ENCODE measurements at regions not wholly inside any gene's neighbourhood (a gene's known extent, or its start where the extent isn't known, plus 50 kb on each side); places are given as distances from the start of the nearest gene placed in this dataset.

DNA sequence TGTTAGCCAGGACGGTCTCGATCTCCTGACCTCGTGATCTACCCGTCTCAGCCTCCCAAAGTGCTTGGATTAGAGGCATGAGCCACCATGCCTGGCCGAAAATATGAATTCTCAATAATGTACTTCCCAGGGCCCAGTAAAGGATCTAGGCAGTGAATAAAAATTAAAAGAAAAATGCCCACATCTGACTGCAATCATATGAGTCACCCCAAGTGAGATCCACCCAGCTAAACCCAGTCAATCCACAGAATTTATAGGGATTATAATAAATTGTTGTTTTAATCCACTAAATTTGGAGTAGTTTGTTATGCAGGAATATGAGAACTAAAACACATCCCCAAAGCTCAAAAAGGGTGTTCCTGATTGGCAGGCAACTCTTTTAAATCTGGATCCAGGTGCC, 93.5 kb upstream of the STK39 start:
- TF ChIP-seq, protein P1, sequence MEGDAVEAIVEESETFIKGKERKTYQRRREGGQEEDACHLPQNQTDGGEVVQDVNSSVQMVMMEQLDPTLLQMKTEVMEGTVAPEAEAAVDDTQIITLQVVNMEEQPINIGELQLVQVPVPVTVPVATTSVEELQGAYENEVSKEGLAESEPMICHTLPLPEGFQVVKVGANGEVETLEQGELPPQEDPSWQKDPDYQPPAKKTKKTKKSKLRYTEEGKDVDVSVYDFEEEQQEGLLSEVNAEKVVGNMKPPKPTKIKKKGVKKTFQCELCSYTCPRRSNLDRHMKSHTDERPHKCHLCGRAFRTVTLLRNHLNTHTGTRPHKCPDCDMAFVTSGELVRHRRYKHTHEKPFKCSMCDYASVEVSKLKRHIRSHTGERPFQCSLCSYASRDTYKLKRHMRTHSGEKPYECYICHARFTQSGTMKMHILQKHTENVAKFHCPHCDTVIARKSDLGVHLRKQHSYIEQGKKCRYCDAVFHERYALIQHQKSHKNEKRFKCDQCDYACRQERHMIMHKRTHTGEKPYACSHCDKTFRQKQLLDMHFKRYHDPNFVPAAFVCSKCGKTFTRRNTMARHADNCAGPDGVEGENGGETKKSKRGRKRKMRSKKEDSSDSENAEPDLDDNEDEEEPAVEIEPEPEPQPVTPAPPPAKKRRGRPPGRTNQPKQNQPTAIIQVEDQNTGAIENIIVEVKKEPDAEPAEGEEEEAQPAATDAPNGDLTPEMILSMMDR (conservative IDR thresholded peaks at IDR 0.05 in 1 of 2, IDR thresholded peaks at IDR 0.05 in 1 of 2; ENCODE audit: extremely low read depth in 1 of 2, insufficient read depth in 1 of 2, low read depth in 1 of 2, low read length in 2 of 2), result no peak
- no peak for TF ChIP-seq EZH2 (IDR thresholded peaks at IDR 0.05; ENCODE audit: borderline replicate concordance, low read length)
